Astrocyte (in vitro differentiated cells and primary cell): ENCODE measurements at regions not wholly inside any gene's neighbourhood (a gene's known extent, or its start where the extent isn't known, plus 50 kb on each side); places are given as distances from the start of the nearest gene placed in this dataset.
A peak's percentile ranks its signal among the peaks of the same experiment; 100 is the strongest.

Source experiments
- DNase-seq: peaks from one replicate; pipeline ENCODE4 v3.0.0-alpha.2; 2010; ENCODE audit warnings: low read depth
- FAIRE-seq: peaks from 2 replicates; lab custom pipeline; 2011; peaks lifted over from hg19 to GRCh38; lab: Jason Lieb, UNC
- H2AFZ ChIP-seq: 2 replicates; pipeline ENCODE4 v1.6.0; 2012; ENCODE audit warnings: low read depth, low read length, inconsistent platforms
- H3K27ac ChIP-seq: 2 replicates; pipeline ENCODE4 v1.5.1; 2011; ENCODE audit warnings: low read depth, low read length, inconsistent platforms
- H3K27me3 ChIP-seq: 2 replicates; pipeline ENCODE4 v1.6.0; 2011; ENCODE audit warnings: low read length, inconsistent platforms; ENCODE audit not compliant: insufficient read depth
- H3K36me3 ChIP-seq: 2 replicates; pipeline ENCODE4 v1.5.1; 2011; ENCODE audit warnings: low read length, inconsistent platforms; ENCODE audit not compliant: insufficient read depth
- H3K4me1 ChIP-seq: 2 replicates; pipeline ENCODE4 v1.5.1; 2011; ENCODE audit warnings: low read length, inconsistent platforms; ENCODE audit not compliant: insufficient read depth
- H3K4me2 ChIP-seq: 2 replicates; pipeline ENCODE4 v1.6.0; 2012; ENCODE audit warnings: low read length, inconsistent platforms
- H3K4me3 ChIP-seq: 2 replicates; pipeline ENCODE4 v1.5.1; 2011; ENCODE audit warnings: low read depth, mild to moderate bottlenecking, low read length, inconsistent platforms; ENCODE audit not compliant: insufficient read depth
- H3K79me2 ChIP-seq: 2 replicates; pipeline ENCODE4 v1.6.0; 2012; ENCODE audit warnings: mild to moderate bottlenecking, low read length, inconsistent platforms; ENCODE audit not compliant: insufficient read depth
- H3K9ac ChIP-seq: 2 replicates; pipeline ENCODE4 v1.6.0; 2012; ENCODE audit warnings: mild to moderate bottlenecking, low read length, inconsistent platforms
- H3K9me3 ChIP-seq: 2 replicates; pipeline ENCODE4 v1.5.1; 2012; ENCODE audit warnings: low read depth, mild to moderate bottlenecking, low read length, inconsistent platforms; ENCODE audit not compliant: insufficient read depth
- H4K20me1 ChIP-seq: 2 replicates; pipeline ENCODE4 v1.6.0; 2012; ENCODE audit warnings: low read length, inconsistent platforms; ENCODE audit not compliant: insufficient read depth
- H3K27ac Mint-ChIP-seq: one replicate; pipeline ENCODE4 v1.8.0; 2021; ENCODE audit warnings: mild to moderate bottlenecking, mixed read lengths; ENCODE audit not compliant: unreplicated experiment
- H3K27me3 Mint-ChIP-seq: one replicate; pipeline ENCODE4 v1.8.0; 2021; ENCODE audit warnings: low read depth, mixed read lengths; ENCODE audit not compliant: unreplicated experiment
- H3K36me3 Mint-ChIP-seq: one replicate; pipeline ENCODE4 v1.8.0; 2021; ENCODE audit warnings: low read depth, mixed read lengths; ENCODE audit not compliant: unreplicated experiment
- H3K4me1 Mint-ChIP-seq: one replicate; pipeline ENCODE4 v1.8.0; 2021; ENCODE audit warnings: low read depth, mixed read lengths; ENCODE audit not compliant: unreplicated experiment
- H3K4me3 Mint-ChIP-seq: one replicate; pipeline ENCODE4 v1.8.0; 2021; ENCODE audit warnings: mild to moderate bottlenecking, moderate library complexity, mixed read lengths; ENCODE audit not compliant: unreplicated experiment
- H3K9me3 Mint-ChIP-seq: one replicate; pipeline ENCODE4 v1.8.0; 2021; ENCODE audit warnings: mild to moderate bottlenecking, mixed read lengths; ENCODE audit not compliant: unreplicated experiment
- CTCF ChIP-seq: IDR thresholded peaks from 2 replicates; pipeline ENCODE4 v1.5.1; 2011; ENCODE audit warnings: low read depth, mild to moderate bottlenecking, inconsistent platforms, low read length, moderate library complexity; ENCODE audit not compliant: insufficient read depth
- EZH2 ChIP-seq: IDR thresholded peaks from 2 replicates; pipeline ENCODE4 v1.6.1; 2012; ENCODE audit warnings: mild to moderate bottlenecking, low read length, inconsistent platforms; ENCODE audit not compliant: insufficient read depth

GRCh38 chr6:132902901-132903300 is 88.5 kb downstream of the RPS12 start:
- no peaks in the 10 kb centered on the region for H3K27me3 ChIP-seq
- no peaks in the 10 kb centered on the region for H4K20me1 ChIP-seq
- H3K27ac Mint-ChIP-seq, result no peak overlapping the region
- FAIRE-seq (no peak), DNase-seq (peak; percentile 42)
- no peaks in the 10 kb centered on the region for H3K9me3 ChIP-seq
- no peak for TF ChIP-seq EZH2
- TF ChIP-seq CTCF, result no peak
- H3K9ac ChIP-seq, result no peak overlapping the region
- no peak overlapping the region for H3K4me2 ChIP-seq
- H2AFZ ChIP-seq, result no peak overlapping the region
- H3K4me1 ChIP-seq, result peaks cover 7% of the 10 kb centered on the region
- no peaks in the 10 kb centered on the region for H3K79me2 ChIP-seq
- H3K36me3 Mint-ChIP-seq, result no peaks in the 10 kb centered on the region
- H3K4me3 Mint-ChIP-seq, result no peak overlapping the region
- no peak overlapping the region for H3K4me3 ChIP-seq
- H3K9me3 Mint-ChIP-seq, result peaks cover 1% of the 10 kb centered on the region
- H3K36me3 ChIP-seq, result no peaks in the 10 kb centered on the region
- no peak overlapping the region for H3K27ac ChIP-seq
- H3K27me3 Mint-ChIP-seq, result no peaks in the 10 kb centered on the region
- H3K4me1 Mint-ChIP-seq, result peaks cover 8% of the 10 kb centered on the region

GRCh38 chr6:132907231-132907630 is 92.9 kb downstream of the RPS12 start:
- no peaks in the 10 kb centered on the region for H3K36me3 Mint-ChIP-seq
- no peaks in the 10 kb centered on the region for H3K9me3 Mint-ChIP-seq
- Histone ChIP-seq H3K27me3 (no peaks in the 10 kb centered on the region), H3K36me3 (no peaks in the 10 kb centered on the region), H4K20me1 (no peaks in the 10 kb centered on the region), H3K4me1 (peaks cover 10% of the 10 kb centered on the region), H3K79me2 (no peaks in the 10 kb centered on the region), H3K9me3 (no peaks in the 10 kb centered on the region), H3K9ac (no peak overlapping the region), H2AFZ (no peak overlapping the region), H3K4me3 (no peak overlapping the region), H3K4me2 (peak overlapping the region; percentile 29), H3K27ac (peak overlapping the region; percentile 32)
- no peak for DNase-seq
- peaks cover 11% of the 10 kb centered on the region for H3K4me1 Mint-ChIP-seq
- H3K27ac Mint-ChIP-seq, result peak overlapping the region; percentile 22
- no peak overlapping the region for H3K4me3 Mint-ChIP-seq
- no peak for TF ChIP-seq CTCF
- no peak for TF ChIP-seq EZH2
- no peak for FAIRE-seq
- H3K27me3 Mint-ChIP-seq, result no peaks in the 10 kb centered on the region

GRCh38 chr6:132907914-132908313 is 93.5 kb downstream of the RPS12 start:
- FAIRE-seq (peak; percentile 47), DNase-seq (peak; percentile 90)
- Histone ChIP-seq H3K4me2 (peak overlapping the region; percentile 29), H3K27me3 (no peaks in the 10 kb centered on the region), H3K79me2 (no peaks in the 10 kb centered on the region), H3K27ac (peak overlapping the region; percentile 32), H2AFZ (no peak overlapping the region), H3K9me3 (no peaks in the 10 kb centered on the region), H3K36me3 (no peaks in the 10 kb centered on the region), H3K9ac (no peak overlapping the region), H3K4me1 (peaks cover 12% of the 10 kb centered on the region), H4K20me1 (no peaks in the 10 kb centered on the region), H3K4me3 (no peak overlapping the region)
- Mint-ChIP-seq H3K27ac (peak overlapping the region; percentile 22), H3K36me3 (no peaks in the 10 kb centered on the region), H3K27me3 (no peaks in the 10 kb centered on the region), H3K4me1 (peaks cover 14% of the 10 kb centered on the region), H3K4me3 (no peak overlapping the region), H3K9me3 (no peaks in the 10 kb centered on the region)
- TF ChIP-seq CTCF (no peak), EZH2 (no peak)
